ENCODE measurements at regions not wholly inside any gene's neighbourhood (a gene's known extent, or its start where the extent isn't known, plus 50 kb on each side); places are given as distances from the start of the nearest gene placed in this dataset.

DNA sequence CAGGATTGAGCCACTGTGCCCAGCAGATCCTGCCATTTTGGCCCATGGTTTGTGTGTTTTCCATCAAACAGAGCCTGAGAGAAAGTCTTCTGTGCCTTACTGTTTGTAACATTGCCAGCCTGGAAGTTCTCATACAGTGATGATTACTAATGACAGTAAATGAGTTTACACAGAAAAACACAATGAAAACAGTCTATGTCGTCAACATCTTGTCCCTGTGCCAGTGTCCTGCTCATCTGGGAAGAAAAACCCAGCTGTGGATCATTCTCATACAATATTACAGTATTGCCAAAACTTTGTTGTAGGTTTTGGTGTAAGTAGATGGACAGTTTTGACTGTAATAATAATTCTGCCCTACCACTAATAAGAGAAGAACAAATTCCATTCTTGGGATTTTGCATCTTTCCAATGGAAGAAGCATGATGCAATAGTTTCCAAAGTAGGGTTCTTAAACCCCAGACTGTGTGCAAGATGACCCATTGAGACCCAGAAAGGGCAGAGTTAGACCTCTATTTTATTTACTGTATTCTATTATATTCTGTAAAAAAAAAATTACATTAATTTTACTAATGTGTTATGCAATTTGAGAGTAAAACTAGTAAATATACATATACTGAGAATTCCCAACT, 135.0 kb upstream of the JARID2 start:
- TF ChIP-seq, protein P1, sequence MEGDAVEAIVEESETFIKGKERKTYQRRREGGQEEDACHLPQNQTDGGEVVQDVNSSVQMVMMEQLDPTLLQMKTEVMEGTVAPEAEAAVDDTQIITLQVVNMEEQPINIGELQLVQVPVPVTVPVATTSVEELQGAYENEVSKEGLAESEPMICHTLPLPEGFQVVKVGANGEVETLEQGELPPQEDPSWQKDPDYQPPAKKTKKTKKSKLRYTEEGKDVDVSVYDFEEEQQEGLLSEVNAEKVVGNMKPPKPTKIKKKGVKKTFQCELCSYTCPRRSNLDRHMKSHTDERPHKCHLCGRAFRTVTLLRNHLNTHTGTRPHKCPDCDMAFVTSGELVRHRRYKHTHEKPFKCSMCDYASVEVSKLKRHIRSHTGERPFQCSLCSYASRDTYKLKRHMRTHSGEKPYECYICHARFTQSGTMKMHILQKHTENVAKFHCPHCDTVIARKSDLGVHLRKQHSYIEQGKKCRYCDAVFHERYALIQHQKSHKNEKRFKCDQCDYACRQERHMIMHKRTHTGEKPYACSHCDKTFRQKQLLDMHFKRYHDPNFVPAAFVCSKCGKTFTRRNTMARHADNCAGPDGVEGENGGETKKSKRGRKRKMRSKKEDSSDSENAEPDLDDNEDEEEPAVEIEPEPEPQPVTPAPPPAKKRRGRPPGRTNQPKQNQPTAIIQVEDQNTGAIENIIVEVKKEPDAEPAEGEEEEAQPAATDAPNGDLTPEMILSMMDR (IDR thresholded peaks at IDR 0.05): no peak
- TF ChIP-seq, protein P2, sequence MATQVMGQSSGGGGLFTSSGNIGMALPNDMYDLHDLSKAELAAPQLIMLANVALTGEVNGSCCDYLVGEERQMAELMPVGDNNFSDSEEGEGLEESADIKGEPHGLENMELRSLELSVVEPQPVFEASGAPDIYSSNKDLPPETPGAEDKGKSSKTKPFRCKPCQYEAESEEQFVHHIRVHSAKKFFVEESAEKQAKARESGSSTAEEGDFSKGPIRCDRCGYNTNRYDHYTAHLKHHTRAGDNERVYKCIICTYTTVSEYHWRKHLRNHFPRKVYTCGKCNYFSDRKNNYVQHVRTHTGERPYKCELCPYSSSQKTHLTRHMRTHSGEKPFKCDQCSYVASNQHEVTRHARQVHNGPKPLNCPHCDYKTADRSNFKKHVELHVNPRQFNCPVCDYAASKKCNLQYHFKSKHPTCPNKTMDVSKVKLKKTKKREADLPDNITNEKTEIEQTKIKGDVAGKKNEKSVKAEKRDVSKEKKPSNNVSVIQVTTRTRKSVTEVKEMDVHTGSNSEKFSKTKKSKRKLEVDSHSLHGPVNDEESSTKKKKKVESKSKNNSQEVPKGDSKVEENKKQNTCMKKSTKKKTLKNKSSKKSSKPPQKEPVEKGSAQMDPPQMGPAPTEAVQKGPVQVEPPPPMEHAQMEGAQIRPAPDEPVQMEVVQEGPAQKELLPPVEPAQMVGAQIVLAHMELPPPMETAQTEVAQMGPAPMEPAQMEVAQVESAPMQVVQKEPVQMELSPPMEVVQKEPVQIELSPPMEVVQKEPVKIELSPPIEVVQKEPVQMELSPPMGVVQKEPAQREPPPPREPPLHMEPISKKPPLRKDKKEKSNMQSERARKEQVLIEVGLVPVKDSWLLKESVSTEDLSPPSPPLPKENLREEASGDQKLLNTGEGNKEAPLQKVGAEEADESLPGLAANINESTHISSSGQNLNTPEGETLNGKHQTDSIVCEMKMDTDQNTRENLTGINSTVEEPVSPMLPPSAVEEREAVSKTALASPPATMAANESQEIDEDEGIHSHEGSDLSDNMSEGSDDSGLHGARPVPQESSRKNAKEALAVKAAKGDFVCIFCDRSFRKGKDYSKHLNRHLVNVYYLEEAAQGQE (IDR thresholded peaks at IDR 0.05; ENCODE audit: insufficient read depth in 1 of 2, low read depth in 2 of 2, low read length in 1 of 2): no peak
- no peak for TF ChIP-seq POLR2AphosphoS5 (IDR thresholded peaks at IDR 0.05; ENCODE audit: low read depth, low read length)
